GM12891 (cell line): ENCODE measurements at regions not wholly inside any gene's neighbourhood (a gene's known extent, or its start where the extent isn't known, plus 50 kb on each side); places are given as distances from the start of the nearest gene placed in this dataset.
"Not testable (repeated sequence)": the region's sequence is repeated elsewhere in the genome, so short reads cannot be mapped to it uniquely, and the experiment has no call there.

Experiments used
- DNase-seq: peaks from one replicate; pipeline ENCODE4 v3.0.0; 2011; ENCODE audit warnings: low spot score; ENCODE audit not compliant: insufficient read length
- FAIRE-seq: peaks from 2 replicates; lab custom pipeline; 2011; peaks lifted over from hg19 to GRCh38; lab: Jason Lieb, UNC
- PAX5 ChIP-seq: IDR thresholded peaks from 2 replicates; pipeline ENCODE4 v1.6.1; 2011; ENCODE audit warnings: low read length, moderate library complexity, mild to moderate bottlenecking; ENCODE audit not compliant: insufficient read depth, severe bottlenecking
- POLR2A ChIP-seq: IDR thresholded peaks from 2 replicates; pipeline ENCODE4 v1.6.1; 2011; ENCODE audit warnings: low read depth, low read length, control low read depth
- POLR2AphosphoS5 ChIP-seq: IDR thresholded peaks from 2 replicates; pipeline ENCODE4 v1.6.1; 2011; ENCODE audit warnings: low read depth, low read length, control low read depth
- POU2F2 ChIP-seq: IDR thresholded peaks from 2 replicates; pipeline ENCODE4 v1.6.1; 2011; ENCODE audit warnings: low read depth, mild to moderate bottlenecking, control low read depth, low read length, moderate library complexity
- SPI1 ChIP-seq: IDR thresholded peaks from 2 replicates; pipeline ENCODE4 v1.6.1; 2011; ENCODE audit warnings: low read depth, low read length, control low read depth
- TAF1 ChIP-seq: IDR thresholded peaks from 2 replicates; pipeline ENCODE4 v1.6.1; 2011; ENCODE audit warnings: low read depth, low read length, control low read depth

GRCh38 chr4:134936014-134936413 is 734.4 kb upstream of the PABPC4L start:
- no peak for FAIRE-seq

GRCh38 chr4:134935320-134935719 is 733.7 kb upstream of the PABPC4L start:
- TF ChIP-seq POLR2AphosphoS5 (no peak), POLR2A (no peak), TAF1 (no peak)
- FAIRE-seq (no peak), DNase-seq (no peak)

More at GRCh38 chr4:134936014-134936413, 734.4 kb upstream of the PABPC4L start:
- no peak for DNase-seq
- TF ChIP-seq POLR2A (no peak), SPI1 (no peak), TAF1 (no peak)

- TF ChIP-seq PAX5 (no peak), TAF1 (no peak), SPI1 (no peak), POLR2A (no peak), POU2F2 (no peak), POLR2AphosphoS5 (no peak)
- DNase-seq (no peak), FAIRE-seq (no peak)
Measured at GRCh38 chr4:134934036-134934808, 732.6 kb upstream of the PABPC4L start.

GRCh38 chr4:134915355-134915754 is 713.8 kb upstream of the PABPC4L start:
- DNase-seq = no peak
- no peak for FAIRE-seq
- TF ChIP-seq POLR2A (no peak), TAF1 (no peak), POLR2AphosphoS5 (no peak)

GRCh38 chr4:134914250-134914649 is 712.7 kb upstream of the PABPC4L start:
- not testable (repeated sequence) for FAIRE-seq, DNase-seq

- TF ChIP-seq SPI1 (no peak), POLR2A (no peak)
- FAIRE-seq (no peak), DNase-seq (no peak)
Measured at GRCh38 chr4:134911941-134912340, 710.4 kb upstream of the PABPC4L start.

- no peak for DNase-seq
- no peak for TF ChIP-seq POLR2A
- no peak for TF ChIP-seq POLR2AphosphoS5
- TF ChIP-seq POU2F2 = no peak
- no peak for TF ChIP-seq SPI1
- TF ChIP-seq PAX5 = no peak
- no peak for TF ChIP-seq TAF1
- no peak for FAIRE-seq
Measured at GRCh38 chr4:134906404-134907023, 704.9 kb upstream of the PABPC4L start.

- DNase-seq = no peak
- FAIRE-seq = no peak
- TF ChIP-seq POLR2AphosphoS5 (no peak), POU2F2 (no peak), SPI1 (no peak), PAX5 (no peak), TAF1 (no peak), POLR2A (no peak)
Measured at GRCh38 chr4:134905061-134905460, 703.5 kb upstream of the PABPC4L start.

GRCh38 chr4:134888156-134888555 is 686.6 kb upstream of the PABPC4L start:
- FAIRE-seq (no peak), DNase-seq (no peak)
- TF ChIP-seq SPI1 = no peak
- no peak for TF ChIP-seq POLR2AphosphoS5
- TF ChIP-seq TAF1 = no peak
- no peak for TF ChIP-seq PAX5
- no peak for TF ChIP-seq POU2F2
- no peak for TF ChIP-seq POLR2A

- TF ChIP-seq POLR2A (no peak), PAX5 (no peak), TAF1 (no peak), POLR2AphosphoS5 (no peak), POU2F2 (no peak)
- no peak for FAIRE-seq
- DNase-seq = no peak
Measured at GRCh38 chr4:134885436-134885835, 683.8 kb upstream of the PABPC4L start.
